HepG2 (cell line): ENCODE measurements at regions not wholly inside any gene's neighbourhood (a gene's known extent, or its start where the extent isn't known, plus 50 kb on each side); places are given as distances from the start of the nearest gene placed in this dataset.

Source experiments
- ATAC-seq: fragments of 200-7000 bp; cut with Tn5 transposase; 3 replicates; pipeline ENCODE4 v1.9.1; 2020; ENCODE audit warnings: mild to moderate bottlenecking, moderate library complexity
- BruUV-seq: library from RNA; stranded (reverse); fragments of 400-500 nt; replicated peaks from 2 replicates; lab custom pipeline; 2021; lab: Mats Ljungman, UMichigan
- CTCF ChIA-PET: fragments of 300-600 bp; formaldehyde crosslinking; extraction: SDS; loops from one replicate; lab custom pipeline; 2021; ENCODE audit warnings: low total read pairs, inconsistent platforms, low intra/inter-chr PET ratio; lab: Yijun Ruan, JAX
- POLR2A ChIA-PET: fragments of 350-600 bp; sonication (Branson Sonifier 250); formaldehyde crosslinking; loops from one replicate; lab custom pipeline; 2020; ENCODE audit warnings: antibody characterized with exemption, inconsistent platforms; lab: Yijun Ruan, JAX
- DNase-seq: peaks from one replicate; pipeline ENCODE4 v3.0.0-alpha.2; 2015; ENCODE audit warnings: low spot score
- FAIRE-seq: peaks from 3 replicates; lab custom pipeline; 2011; peaks lifted over from hg19 to GRCh38; lab: Jason Lieb, UNC
- H2AFZ ChIP-seq: one replicate; pipeline ENCODE4 v1.6.1; 2011; ENCODE audit warnings: low read length, inconsistent platforms
- H3K27ac ChIP-seq: fragments of 300-600 bp; 3 replicates; pipeline ENCODE4 v1.8.0; 2011; ENCODE audit warnings: mixed run types, mild to moderate bottlenecking, mixed read lengths, low read length, inconsistent platforms; ENCODE audit not compliant: insufficient read depth; ENCODE audit errors: extremely low read length
- H3K27me3 ChIP-seq, 2 experiments: fragments of 200-600 bp in 1 of 2; 2 replicates in 1 of 2; 3 replicates in 1 of 2; pipeline versions ENCODE4 v1.6.0 to v1.8.0; 2011; ENCODE audit warnings: low read length in 2 of 2, mild to moderate bottlenecking in 2 of 2, moderate library complexity in 2 of 2, inconsistent platforms in 1 of 2; ENCODE audit not compliant: insufficient read depth in 2 of 2, control insufficient read depth in 1 of 2
- H3K36me3 ChIP-seq, 2 experiments: fragments of 200-600 bp in 1 of 2; replicated peaks in 1 of 2; 2 replicates in 1 of 2; 3 replicates in 1 of 2; pipeline versions ENCODE4 v1.5.1 to v1.8.0; 2011; ENCODE audit warnings: low read length in 2 of 2, inconsistent platforms in 1 of 2; ENCODE audit not compliant: insufficient read depth in 2 of 2, control insufficient read depth in 1 of 2
- H3K4me1 ChIP-seq: 2 replicates; pipeline ENCODE4 v1.5.1; 2012; ENCODE audit warnings: low read length, inconsistent platforms; ENCODE audit not compliant: insufficient read depth
- H3K4me2 ChIP-seq: 2 replicates; pipeline ENCODE4 v1.6.0; 2011; ENCODE audit warnings: low read depth, low read length, inconsistent platforms
- H3K4me3 ChIP-seq, 3 experiments: fragments of 200-600 bp in 1 of 3; sonication (generic), shearing (Covaris generic) in 1 of 3; replicated peaks in 1 of 3; 2 replicates each; pipeline ENCODE4 v1.5.1; 2011 to 2016; ENCODE audit warnings: low read length in 3 of 3, inconsistent platforms in 2 of 3, low read depth in 2 of 3, mild to moderate bottlenecking in 2 of 3, control low read depth in 1 of 3, mixed read lengths in 1 of 3; ENCODE audit not compliant: insufficient read depth in 1 of 3
- H3K79me2 ChIP-seq: one replicate; pipeline ENCODE4 v1.6.1; 2011; ENCODE audit warnings: low read length, inconsistent platforms; ENCODE audit not compliant: insufficient read depth
- H3K9ac ChIP-seq: 2 replicates; pipeline ENCODE4 v1.6.0; 2011; ENCODE audit warnings: mild to moderate bottlenecking, low read depth, low read length, inconsistent platforms; ENCODE audit not compliant: insufficient read depth
- H3K9me3 ChIP-seq: 2 replicates; pipeline ENCODE4 v1.5.1; 2012; ENCODE audit warnings: mild to moderate bottlenecking, low read length
- H4K20me1 ChIP-seq: 2 replicates; pipeline ENCODE4 v1.6.0; 2011; ENCODE audit warnings: inconsistent platforms, mild to moderate bottlenecking, low read length, moderate library complexity; ENCODE audit not compliant: insufficient read depth
- CHD4 ChIP-seq: fragments of 200-600 bp; sonication (generic); IDR thresholded peaks from 2 replicates; pipeline ENCODE4 v1.7.0; 2017; ENCODE audit warnings: mild to moderate bottlenecking, low read length, borderline replicate concordance
- FOXP1 ChIP-seq, 2 experiments: fragments of 450-650 bp in 1 of 2; IDR thresholded peaks; 2 replicates each; pipeline ENCODE4 v1.6.1; 2017 to 2018; ENCODE audit warnings: antibody characterized with exemption in 1 of 2
- GTF3A ChIP-seq: sonication (generic); formaldehyde crosslinking; conservative IDR thresholded peaks from 2 replicates; pipeline ENCODE4 v1.4.0; 2020; ENCODE audit warnings: mild to moderate bottlenecking, missing genetic modification reagents
- IKZF4 ChIP-seq: sonication (generic); formaldehyde crosslinking; IDR thresholded peaks from 2 replicates; pipeline ENCODE4 v1.5.1; 2020; ENCODE audit warnings: borderline replicate concordance, mild to moderate bottlenecking, low read depth, missing genetic modification reagents; ENCODE audit errors: not compliant biosample characterization
- KLF15 ChIP-seq: sonication (generic); formaldehyde crosslinking; IDR thresholded peaks from 2 replicates; pipeline ENCODE4 v1.8.1; 2023; ENCODE audit warnings: borderline replicate concordance, mild to moderate bottlenecking, inconsistent platforms, missing genetic modification reagents, mixed read lengths
- MAX ChIP-seq: IDR thresholded peaks from 2 replicates; pipeline ENCODE4 v1.6.1; 2012; ENCODE audit warnings: inconsistent platforms
- SKIL ChIP-seq: sonication (generic); formaldehyde crosslinking; IDR thresholded peaks from 2 replicates; pipeline ENCODE4 v1.8.0; 2022; ENCODE audit warnings: missing genetic modification reagents, mild to moderate bottlenecking, moderate library complexity, borderline replicate concordance
- ZNF563 ChIP-seq: sonication (generic); formaldehyde crosslinking; IDR thresholded peaks from 2 replicates; pipeline ENCODE4 v1.8.0; 2022; ENCODE audit warnings: mild to moderate bottlenecking, moderate library complexity, missing genetic modification reagents
- WGBS: methylation state at CpG from one replicate; pipeline ENCODE4 v1.1.6; 2017; ENCODE audit warnings: low lambda C conversion rate; 5-methylcytosine and 5-hydroxymethylcytosine counted together
- in situ Hi-C: cut with HindIII; loops from 2 replicates; pipeline ENCODE4 v1.10.0; 2017; ENCODE audit warnings: low pct_unique_long_range_greater_than_20kb; ENCODE audit not compliant: extremely low pct_ligation_motif_present
- intact Hi-C: fragments of 100-400 bp; cut with micrococcal nuclease; formaldehyde crosslinking; loops from one replicate; pipeline ENCODE4 v1.10.0; 2022; ENCODE audit not compliant: unreplicated experiment
- TF ChIP-seq, protein P1 (sequence below): sonication (generic); formaldehyde crosslinking; IDR thresholded peaks from 2 replicates; pipeline ENCODE4 v1.4.0; 2020; ENCODE audit warnings: missing genetic modification reagents

DNA sequence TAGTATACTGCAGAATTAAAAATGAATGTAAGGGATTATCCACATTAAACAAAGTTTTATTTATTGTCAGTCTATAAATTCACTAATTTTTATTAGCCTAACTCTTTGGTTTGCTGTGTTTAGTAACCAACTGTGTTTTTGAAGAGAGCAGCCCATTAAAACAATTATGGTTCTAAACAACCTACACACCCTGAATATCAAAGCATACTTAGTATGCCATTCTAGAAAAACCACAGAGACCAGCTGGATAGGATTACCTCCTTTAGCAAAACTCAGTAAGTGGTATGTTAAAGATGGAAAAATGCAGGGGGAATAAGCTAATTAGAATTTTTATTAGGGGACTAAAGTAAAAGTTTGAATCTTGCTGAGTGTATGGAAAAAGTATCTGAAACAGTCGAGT is 1981.7 kb upstream of the NUDT12 start:
- H3K27me3 ChIP-seq = no peaks in the 10 kb centered on the region
- H3K36me3 ChIP-seq = no peaks in the 10 kb centered on the region
- no peak overlapping the region for H3K4me2 ChIP-seq
- H3K4me1 ChIP-seq = no peaks in the 10 kb centered on the region
- no peak for TF ChIP-seq SKIL (CRISPR knock-in tag)
- no peak for TF ChIP-seq FOXP1 (IDR thresholded peaks at IDR 0.05)
- no peak for TF ChIP-seq FOXP1 (CRISPR knock-in tag; IDR thresholded peaks at IDR 0.05)
- TF ChIP-seq MAX = no peak
- no peak for TF ChIP-seq GTF3A
- no peak for TF ChIP-seq ZNF563 (CRISPR knock-in tag)
- TF ChIP-seq, protein P1, sequence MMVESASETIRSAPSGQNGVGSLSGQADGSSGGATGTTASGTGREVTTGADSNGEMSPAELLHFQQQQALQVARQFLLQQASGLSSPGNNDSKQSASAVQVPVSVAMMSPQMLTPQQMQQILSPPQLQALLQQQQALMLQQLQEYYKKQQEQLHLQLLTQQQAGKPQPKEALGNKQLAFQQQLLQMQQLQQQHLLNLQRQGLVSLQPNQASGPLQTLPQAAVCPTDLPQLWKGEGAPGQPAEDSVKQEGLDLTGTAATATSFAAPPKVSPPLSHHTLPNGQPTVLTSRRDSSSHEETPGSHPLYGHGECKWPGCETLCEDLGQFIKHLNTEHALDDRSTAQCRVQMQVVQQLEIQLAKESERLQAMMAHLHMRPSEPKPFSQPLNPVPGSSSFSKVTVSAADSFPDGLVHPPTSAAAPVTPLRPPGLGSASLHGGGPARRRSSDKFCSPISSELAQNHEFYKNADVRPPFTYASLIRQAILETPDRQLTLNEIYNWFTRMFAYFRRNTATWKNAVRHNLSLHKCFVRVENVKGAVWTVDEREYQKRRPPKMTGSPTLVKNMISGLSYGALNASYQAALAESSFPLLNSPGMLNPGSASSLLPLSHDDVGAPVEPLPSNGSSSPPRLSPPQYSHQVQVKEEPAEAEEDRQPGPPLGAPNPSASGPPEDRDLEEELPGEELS (CRISPR knock-in tag) = no peak
- TF ChIP-seq CHD4 = no peak
- no peak for TF ChIP-seq IKZF4 (CRISPR knock-in tag)
- TF ChIP-seq KLF15 (CRISPR knock-in tag) = no peak
- FAIRE-seq (no peak), ATAC-seq (no peak), DNase-seq (no peak)
- intact Hi-C loops (no loop called here), in situ Hi-C loops (no loop called here)
- BruUV-seq = no TSS peak
- H3K27ac ChIP-seq = no peak overlapping the region
- H3K4me3 ChIP-seq = no peak overlapping the region
- CTCF ChIA-PET = no interaction called here
- no peak overlapping the region for H2AFZ ChIP-seq
- H3K9me3 ChIP-seq = no peaks in the 10 kb centered on the region
- 0% methylated on average over 1 of the region's 1 CpG for WGBS
- H4K20me1 ChIP-seq = no peaks in the 10 kb centered on the region
- POLR2A ChIA-PET = no interaction called here
- H3K79me2 ChIP-seq = no peaks in the 10 kb centered on the region
- H3K9ac ChIP-seq = no peak overlapping the region
